GM20000 (cell line): ENCODE measurements at regions not wholly inside any gene's neighbourhood (a gene's known extent, or its start where the extent isn't known, plus 50 kb on each side); places are given as distances from the start of the nearest gene placed in this dataset.
"Not testable (repeated sequence)": the region's sequence is repeated elsewhere in the genome, so short reads cannot be mapped to it uniquely, and the experiment has no call there.

ENCODE experiments used
- DNase-seq: peaks from one replicate; pipeline ENCODE4 v3.0.0; 2012; ENCODE audit warnings: low spot score
- TF ChIP-seq, protein P1 (sequence below): IDR thresholded peaks from 2 replicates; pipeline ENCODE4 v1.5.1; 2012; ENCODE audit warnings: mild to moderate bottlenecking, control low read depth; ENCODE audit errors: extremely low read depth, missing control alignments

DNA sequence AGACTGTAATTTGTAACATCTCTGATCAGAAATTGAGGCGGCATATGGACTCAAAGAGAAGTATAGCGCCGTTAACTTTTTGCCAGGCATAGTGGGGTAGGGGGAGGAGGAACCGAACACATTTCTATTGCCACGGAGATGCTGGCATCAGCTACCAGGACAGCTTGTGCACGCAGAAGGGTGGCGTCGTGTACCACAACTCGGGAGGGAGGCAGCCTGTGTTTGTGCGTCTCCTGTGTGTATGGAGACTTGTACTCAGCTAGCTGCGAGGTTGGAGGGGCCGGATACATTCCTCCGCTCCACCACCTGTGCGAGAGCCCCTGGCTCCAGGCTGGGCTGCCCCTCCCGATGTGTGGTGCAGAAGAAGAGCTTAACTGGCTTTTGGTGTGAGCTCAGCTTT lies 634.8 kb downstream of the TYW1 start:
- DNase-seq, result no peak
- TF ChIP-seq, protein P1, sequence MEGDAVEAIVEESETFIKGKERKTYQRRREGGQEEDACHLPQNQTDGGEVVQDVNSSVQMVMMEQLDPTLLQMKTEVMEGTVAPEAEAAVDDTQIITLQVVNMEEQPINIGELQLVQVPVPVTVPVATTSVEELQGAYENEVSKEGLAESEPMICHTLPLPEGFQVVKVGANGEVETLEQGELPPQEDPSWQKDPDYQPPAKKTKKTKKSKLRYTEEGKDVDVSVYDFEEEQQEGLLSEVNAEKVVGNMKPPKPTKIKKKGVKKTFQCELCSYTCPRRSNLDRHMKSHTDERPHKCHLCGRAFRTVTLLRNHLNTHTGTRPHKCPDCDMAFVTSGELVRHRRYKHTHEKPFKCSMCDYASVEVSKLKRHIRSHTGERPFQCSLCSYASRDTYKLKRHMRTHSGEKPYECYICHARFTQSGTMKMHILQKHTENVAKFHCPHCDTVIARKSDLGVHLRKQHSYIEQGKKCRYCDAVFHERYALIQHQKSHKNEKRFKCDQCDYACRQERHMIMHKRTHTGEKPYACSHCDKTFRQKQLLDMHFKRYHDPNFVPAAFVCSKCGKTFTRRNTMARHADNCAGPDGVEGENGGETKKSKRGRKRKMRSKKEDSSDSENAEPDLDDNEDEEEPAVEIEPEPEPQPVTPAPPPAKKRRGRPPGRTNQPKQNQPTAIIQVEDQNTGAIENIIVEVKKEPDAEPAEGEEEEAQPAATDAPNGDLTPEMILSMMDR, result no peak

DNA sequence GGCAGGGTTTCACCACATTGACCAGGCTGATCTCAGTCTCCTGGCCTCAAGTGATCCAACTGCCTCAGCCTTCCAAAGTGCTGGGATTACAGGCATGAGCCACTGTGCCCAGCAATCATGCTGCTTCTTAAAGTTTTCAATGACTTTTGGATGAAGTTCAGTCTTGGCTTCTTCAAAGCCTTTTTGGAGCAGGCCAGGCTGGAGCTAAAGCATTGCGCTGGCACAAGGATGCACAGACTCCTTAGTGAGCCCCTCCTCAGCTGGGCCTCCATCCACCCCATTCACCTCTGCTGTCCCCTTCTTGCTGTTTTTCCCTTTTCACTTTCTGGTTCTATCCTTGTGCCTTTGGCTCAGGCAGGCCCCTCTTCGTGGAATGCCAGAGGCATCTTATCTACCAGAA lies 638.6 kb downstream of the TYW1 start:
- TF ChIP-seq, protein P1, result no peak
- no peak for DNase-seq

DNA sequence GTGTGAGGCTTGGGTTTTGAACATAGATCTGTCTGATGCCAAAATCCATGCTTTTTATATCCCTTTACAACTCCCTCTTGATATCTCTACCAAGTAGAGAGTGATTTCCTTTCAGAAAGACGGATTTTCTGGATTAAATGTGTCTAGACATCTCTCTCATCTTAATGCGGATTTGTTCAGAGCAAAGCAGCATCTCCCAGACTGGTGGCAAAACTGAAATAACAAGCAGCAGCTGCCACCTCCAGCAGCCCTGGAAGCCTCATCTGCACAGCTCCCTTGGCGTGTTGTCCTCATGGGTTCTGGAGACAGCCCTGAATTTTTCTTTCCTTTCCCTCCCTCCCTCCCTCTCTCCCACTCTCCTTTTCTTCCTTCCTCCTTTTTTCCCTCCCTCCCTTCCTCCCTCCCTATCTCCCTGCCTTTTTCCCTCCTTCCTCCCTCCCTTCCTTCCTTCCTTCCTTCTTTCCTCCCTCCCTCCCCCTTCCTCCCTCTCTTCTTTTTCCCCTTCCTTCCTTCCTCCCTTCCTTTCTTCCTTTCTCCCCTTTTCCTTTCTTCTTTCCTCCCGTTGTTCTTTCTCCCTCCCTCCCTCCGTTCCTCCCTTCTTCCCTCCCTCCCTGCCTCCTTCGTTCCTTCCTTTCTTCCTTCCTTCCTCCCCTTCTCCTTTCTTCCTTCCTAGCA lies 639.9 kb downstream of the TYW1 start:
- no peak for DNase-seq
- TF ChIP-seq, protein P1, result no peak

DNA sequence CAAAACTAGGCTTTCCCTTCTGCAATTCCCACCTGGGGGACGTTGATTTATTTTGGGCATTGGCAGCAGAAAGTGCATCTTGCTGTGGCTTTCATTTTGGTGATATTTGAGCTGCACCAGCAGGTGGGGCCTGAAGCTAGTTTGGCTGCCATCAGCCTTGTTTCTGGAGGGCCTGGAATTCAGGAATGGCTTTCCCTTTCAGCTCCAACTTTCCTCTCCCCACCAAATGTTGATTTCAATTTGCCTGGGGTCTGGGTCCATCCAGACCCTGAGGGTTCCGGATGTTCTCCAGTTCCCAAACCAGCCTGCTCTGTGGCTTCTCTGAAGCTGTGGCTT lies 640.4 kb downstream of the TYW1 start:
- TF ChIP-seq, protein P1, result no peak

DNA sequence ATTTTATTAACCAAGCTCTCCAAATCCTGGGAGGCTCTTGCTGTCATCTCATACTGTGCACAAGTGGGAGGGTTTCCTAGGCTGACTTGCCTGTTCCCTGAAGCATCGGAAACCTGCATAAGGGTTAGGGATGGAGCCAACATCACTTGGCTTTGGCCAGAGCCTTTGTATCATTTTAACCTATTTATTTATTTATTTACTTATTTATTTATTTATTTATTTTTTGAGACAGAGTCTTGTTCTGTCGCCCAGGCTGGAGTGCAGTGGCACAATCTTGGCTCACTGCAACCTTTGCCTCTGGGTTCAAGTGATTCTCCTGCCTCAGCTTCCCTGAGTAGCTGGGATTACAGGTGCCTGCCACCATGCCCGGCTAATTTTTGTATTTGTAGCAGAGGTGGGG lies 645.9 kb downstream of the TYW1 start:
- not testable (repeated sequence) for DNase-seq

More for the DNA sequence above, 640.4 kb downstream of the TYW1 start:
- DNase-seq, result no peak

DNA sequence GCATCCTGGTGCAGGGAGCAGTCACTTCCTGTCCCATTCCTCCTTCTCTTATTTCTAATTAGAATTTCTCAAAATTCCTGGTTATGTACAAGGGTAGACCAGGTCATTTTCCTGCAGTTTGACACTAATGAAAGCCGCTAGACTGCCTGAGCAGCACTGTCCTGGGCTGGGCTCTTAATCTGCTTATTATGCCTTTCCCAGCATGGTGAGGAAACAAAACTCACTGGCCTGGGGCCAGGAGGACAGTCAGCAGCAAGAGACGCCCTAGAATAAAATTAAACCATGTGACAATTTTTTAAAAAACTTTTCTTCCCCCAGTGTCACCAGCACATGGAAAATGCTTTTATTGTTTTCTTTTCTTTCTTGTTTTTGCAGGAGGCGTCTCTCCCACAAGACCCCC lies 647.5 kb downstream of the TYW1 start:
- no peak for DNase-seq
- TF ChIP-seq, protein P1, result no peak

DNA sequence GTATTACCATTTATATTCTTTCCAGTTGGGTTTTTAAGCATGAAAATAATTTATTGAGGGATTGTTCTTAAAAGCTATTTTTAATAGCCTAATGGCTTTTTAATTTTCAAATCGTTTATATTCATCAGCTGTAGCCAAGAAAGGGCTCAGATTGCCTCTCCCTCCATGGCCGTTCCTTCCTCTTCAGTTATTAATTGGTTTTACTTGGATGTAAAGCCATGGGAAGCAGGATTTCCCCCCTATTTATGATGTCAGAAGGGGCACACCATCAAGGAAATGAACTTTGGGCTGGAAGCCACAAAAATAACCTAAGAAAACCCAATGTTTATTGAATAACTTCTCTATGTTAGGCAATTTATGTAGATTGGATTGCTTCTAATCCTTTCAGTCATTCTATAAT lies 656.3 kb downstream of the TYW1 start:
- TF ChIP-seq, protein P1, result no peak
- no peak for DNase-seq

DNA sequence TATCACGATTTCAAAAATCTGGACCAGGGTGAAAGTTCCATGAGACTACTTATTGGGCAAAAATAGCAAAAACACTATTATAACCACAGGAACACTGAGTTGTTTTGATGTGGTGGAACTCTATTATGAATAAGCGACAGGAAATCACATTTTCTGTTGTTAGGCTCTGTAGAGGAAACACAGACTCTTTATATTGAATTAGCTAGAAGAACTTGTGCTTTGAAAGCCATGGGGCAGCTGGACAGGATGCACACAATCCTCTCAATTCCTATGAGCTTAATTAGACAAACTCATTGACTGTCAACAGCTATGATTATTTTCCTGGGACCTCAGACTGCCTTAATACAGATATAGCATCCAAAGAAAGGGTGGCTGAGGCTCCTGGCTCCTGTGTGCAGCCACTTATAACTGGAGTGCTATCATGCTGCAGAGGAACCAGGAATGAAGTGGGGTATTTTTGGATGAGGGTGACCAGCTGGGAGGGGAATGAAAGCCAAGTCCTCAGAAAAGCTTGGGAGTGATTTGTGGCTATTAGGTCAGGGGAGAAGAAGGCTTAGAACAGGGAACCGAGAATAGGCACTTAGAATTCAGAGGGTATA lies 657.3 kb downstream of the TYW1 start:
- no peak for DNase-seq
- TF ChIP-seq, protein P1, result no peak
